ENCODE measurements at regions not wholly inside any gene's neighbourhood (a gene's known extent, or its start where the extent isn't known, plus 50 kb on each side); places are given as distances from the start of the nearest gene placed in this dataset.

- Histone ChIP-seq H3K4me3 (ENCODE audit: low read length in 2 of 2) (no peak overlapping the region), H3K27ac (ENCODE audit: low read depth in 1 of 2, low read length in 1 of 2) (no peak overlapping the region), H3K27me3 (ENCODE audit: control insufficient read depth in 2 of 2, insufficient read depth in 1 of 2, low read length in 1 of 2) (no peaks in the 10 kb centered on the region), H3K9me3 (ENCODE audit: control insufficient read depth in 2 of 2, insufficient read depth in 1 of 2, low read length in 1 of 2) (no peaks in the 10 kb centered on the region), H3K4me1 (ENCODE audit: control insufficient read depth in 2 of 2, insufficient read depth in 2 of 2, low read length in 2 of 2) (peaks cover 3 to 5% of the 10 kb centered on the region in 2 donors), H3K36me3 (ENCODE audit: control insufficient read depth in 2 of 2, insufficient read depth in 2 of 2, low read length in 1 of 2) (no peaks in the 10 kb centered on the region)
- DNase-seq (ENCODE audit: low read depth in 6 of 9, low spot score in 9 of 9), result peak in 1 of 9 donors; percentile 42
- 59% methylated on average over 3 of the region's 3 CpGs for WGBS
Measured at GRCh38 chr12:67925552-67925951, 63.7 kb upstream of the IFNG-AS1 start.

GRCh38 chr12:67926063-67926462 lies 63.2 kb upstream of the IFNG-AS1 start:
- Histone ChIP-seq H3K4me3 (ENCODE audit: low read length in 2 of 2) (no peak overlapping the region), H3K27ac (ENCODE audit: low read depth in 1 of 2, low read length in 1 of 2) (no peak overlapping the region), H3K36me3 (ENCODE audit: control insufficient read depth in 2 of 2, insufficient read depth in 2 of 2, low read length in 1 of 2) (no peaks in the 10 kb centered on the region), H3K9me3 (ENCODE audit: control insufficient read depth in 2 of 2, insufficient read depth in 1 of 2, low read length in 1 of 2) (no peaks in the 10 kb centered on the region), H3K27me3 (ENCODE audit: control insufficient read depth in 2 of 2, insufficient read depth in 1 of 2, low read length in 1 of 2) (no peaks in the 10 kb centered on the region), H3K4me1 (ENCODE audit: control insufficient read depth in 2 of 2, insufficient read depth in 2 of 2, low read length in 2 of 2) (peaks cover 3 to 5% of the 10 kb centered on the region in 2 donors)
- DNase-seq (ENCODE audit: low read depth in 6 of 9, low spot score in 9 of 9), result no peak
- 96% methylated on average over 3 of the region's 3 CpGs for WGBS

- 97% methylated on average over 4 of the region's 4 CpGs for WGBS
- peaks cover 3 to 5% of the 10 kb centered on the region in 2 donors for H3K4me1 ChIP-seq (ENCODE audit: control insufficient read depth in 2 of 2, insufficient read depth in 2 of 2, low read length in 2 of 2)
- no peak overlapping the region for H3K4me3 ChIP-seq (ENCODE audit: low read length in 2 of 2)
- no peaks in the 10 kb centered on the region for H3K9me3 ChIP-seq (ENCODE audit: control insufficient read depth in 2 of 2, insufficient read depth in 1 of 2, low read length in 1 of 2)
- DNase-seq (ENCODE audit: low read depth in 6 of 9, low spot score in 9 of 9), result no peak
- no peak overlapping the region for H3K27ac ChIP-seq (ENCODE audit: low read depth in 1 of 2, low read length in 1 of 2)
- no peaks in the 10 kb centered on the region for H3K27me3 ChIP-seq (ENCODE audit: control insufficient read depth in 2 of 2, insufficient read depth in 1 of 2, low read length in 1 of 2)
- H3K36me3 ChIP-seq (ENCODE audit: control insufficient read depth in 2 of 2, insufficient read depth in 2 of 2, low read length in 1 of 2), result no peaks in the 10 kb centered on the region
Measured at GRCh38 chr12:67927324-67927723, 61.9 kb upstream of the IFNG-AS1 start.

GRCh38 chr12:67927815-67928214 lies 61.4 kb upstream of the IFNG-AS1 start:
- Histone ChIP-seq H3K27ac (ENCODE audit: low read depth in 1 of 2, low read length in 1 of 2) (no peak overlapping the region), H3K4me1 (ENCODE audit: control insufficient read depth in 2 of 2, insufficient read depth in 2 of 2, low read length in 2 of 2) (peaks cover 3 to 5% of the 10 kb centered on the region in 2 donors), H3K4me3 (ENCODE audit: low read length in 2 of 2) (no peak overlapping the region), H3K27me3 (ENCODE audit: control insufficient read depth in 2 of 2, insufficient read depth in 1 of 2, low read length in 1 of 2) (no peaks in the 10 kb centered on the region), H3K36me3 (ENCODE audit: control insufficient read depth in 2 of 2, insufficient read depth in 2 of 2, low read length in 1 of 2) (no peaks in the 10 kb centered on the region), H3K9me3 (ENCODE audit: control insufficient read depth in 2 of 2, insufficient read depth in 1 of 2, low read length in 1 of 2) (no peaks in the 10 kb centered on the region)
- 97% methylated on average over 3 of the region's 3 CpGs for WGBS
- no peak for DNase-seq (ENCODE audit: low read depth in 6 of 9, low spot score in 9 of 9)

GRCh38 chr12:67928621-67929383 lies 60.4 kb upstream of the IFNG-AS1 start:
- Histone ChIP-seq H3K27ac (ENCODE audit: low read depth in 1 of 2, low read length in 1 of 2) (no peak overlapping the region), H3K4me1 (ENCODE audit: control insufficient read depth in 2 of 2, insufficient read depth in 2 of 2, low read length in 2 of 2) (peaks cover 3 to 5% of the 10 kb centered on the region in 2 donors), H3K4me3 (ENCODE audit: low read length in 2 of 2) (no peak overlapping the region), H3K36me3 (ENCODE audit: control insufficient read depth in 2 of 2, insufficient read depth in 2 of 2, low read length in 1 of 2) (no peaks in the 10 kb centered on the region), H3K9me3 (ENCODE audit: control insufficient read depth in 2 of 2, insufficient read depth in 1 of 2, low read length in 1 of 2) (no peaks in the 10 kb centered on the region), H3K27me3 (ENCODE audit: control insufficient read depth in 2 of 2, insufficient read depth in 1 of 2, low read length in 1 of 2) (no peaks in the 10 kb centered on the region)
- DNase-seq (ENCODE audit: low read depth in 6 of 9, low spot score in 9 of 9), result no peak
- WGBS, result 71% methylated on average over 3 of the region's 3 CpGs

- no peak overlapping the region for H3K4me3 ChIP-seq (ENCODE audit: low read length in 2 of 2)
- no peaks in the 10 kb centered on the region for H3K27me3 ChIP-seq (ENCODE audit: control insufficient read depth in 2 of 2, insufficient read depth in 1 of 2, low read length in 1 of 2)
- 92% methylated on average over 2 of the region's 2 CpGs for WGBS
- H3K36me3 ChIP-seq (ENCODE audit: control insufficient read depth in 2 of 2, insufficient read depth in 2 of 2, low read length in 1 of 2), result no peaks in the 10 kb centered on the region
- peaks cover 3 to 5% of the 10 kb centered on the region in 2 donors for H3K4me1 ChIP-seq (ENCODE audit: control insufficient read depth in 2 of 2, insufficient read depth in 2 of 2, low read length in 2 of 2)
- DNase-seq (ENCODE audit: low read depth in 6 of 9, low spot score in 9 of 9), result no peak
- H3K27ac ChIP-seq (ENCODE audit: low read depth in 1 of 2, low read length in 1 of 2), result no peak overlapping the region
- H3K9me3 ChIP-seq (ENCODE audit: control insufficient read depth in 2 of 2, insufficient read depth in 1 of 2, low read length in 1 of 2), result no peaks in the 10 kb centered on the region
Measured at GRCh38 chr12:67929384-67929772, 59.9 kb upstream of the IFNG-AS1 start.

- Histone ChIP-seq H3K4me3 (ENCODE audit: low read length in 2 of 2) (no peak overlapping the region), H3K27me3 (ENCODE audit: control insufficient read depth in 2 of 2, insufficient read depth in 1 of 2, low read length in 1 of 2) (no peaks in the 10 kb centered on the region), H3K9me3 (ENCODE audit: control insufficient read depth in 2 of 2, insufficient read depth in 1 of 2, low read length in 1 of 2) (no peaks in the 10 kb centered on the region), H3K27ac (ENCODE audit: low read depth in 1 of 2, low read length in 1 of 2) (no peak overlapping the region), H3K36me3 (ENCODE audit: control insufficient read depth in 2 of 2, insufficient read depth in 2 of 2, low read length in 1 of 2) (no peaks in the 10 kb centered on the region), H3K4me1 (ENCODE audit: control insufficient read depth in 2 of 2, insufficient read depth in 2 of 2, low read length in 2 of 2) (peaks cover 0 to 3% of the 10 kb centered on the region in 2 donors)
- WGBS, result 80% methylated on average over 1 of the region's 1 CpG
- DNase-seq (ENCODE audit: low read depth in 6 of 9, low spot score in 9 of 9), result peak in 4 of 9 donors; percentile 9 to 65 (median 38)
Measured at GRCh38 chr12:67937822-67938221, 51.4 kb upstream of the IFNG-AS1 start.

Measured in thymus (tissue), 11 donors.